DMS53 (cell line): ENCODE measurements at regions not wholly inside any gene's neighbourhood (a gene's known extent, or its start where the extent isn't known, plus 50 kb on each side); places are given as distances from the start of the nearest gene placed in this dataset.
A peak's percentile ranks its signal among the peaks of the same experiment; 100 is the strongest.

Experiments
- DNase-seq: peaks from one replicate; lab custom pipeline; 2025; lab: John Stamatoyannopoulos, UW

DNA sequence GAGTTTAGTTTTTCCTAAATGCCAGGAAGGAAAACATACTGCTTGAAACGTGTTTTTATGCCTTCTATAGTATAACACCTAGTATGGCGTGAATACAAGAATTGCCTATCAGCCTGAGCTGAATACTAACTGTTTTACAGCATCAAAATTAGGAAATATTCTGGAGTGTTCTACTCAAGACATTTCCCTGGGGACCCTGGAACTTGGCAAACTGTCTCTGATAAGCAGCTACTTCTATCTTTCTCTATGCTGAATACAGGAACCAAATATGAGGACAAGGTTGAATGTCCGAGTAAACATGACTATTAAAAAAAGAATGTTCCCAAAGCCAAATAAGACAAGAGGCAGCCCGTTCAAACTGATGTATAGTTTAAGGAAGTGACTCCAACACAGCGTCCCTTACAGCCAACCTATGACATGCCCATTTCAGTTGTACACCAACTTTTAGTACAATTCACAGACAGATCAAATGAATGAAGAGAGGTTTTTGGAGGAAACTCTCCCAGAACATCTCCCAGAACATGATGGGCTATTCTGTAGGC lies 951.3 kb upstream of the ACVR2A start:
- no peak for DNase-seq

- DNase-seq = no peak
These were observed 954.3 kb upstream of the ACVR2A start for GRCh38 chr2:146890491-146890890.

DNA sequence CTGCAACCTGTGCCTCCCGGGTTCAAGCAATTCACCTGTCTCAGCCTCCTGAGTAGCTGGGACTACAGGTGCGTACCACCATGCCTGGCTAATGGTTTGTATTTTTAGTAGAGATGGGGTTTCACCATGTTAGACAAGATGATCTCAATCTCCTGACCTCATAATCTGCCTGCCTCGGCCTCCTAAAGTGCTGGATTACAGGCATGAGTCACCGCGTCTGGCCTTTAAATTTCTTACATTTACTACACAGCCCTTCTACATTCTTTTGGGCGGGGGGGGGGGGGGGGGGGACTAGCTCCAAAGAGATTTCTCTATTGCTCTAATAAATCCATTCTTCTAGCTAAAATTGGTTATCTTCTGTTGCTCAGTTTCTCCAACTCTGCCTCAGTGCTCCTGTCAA lies 964.9 kb upstream of the ACVR2A start:
- DNase-seq = no peak

- DNase-seq = peak; percentile 1
These were observed 970.6 kb upstream of the ACVR2A start for GRCh38 chr2:146874260-146874658.

DNA sequence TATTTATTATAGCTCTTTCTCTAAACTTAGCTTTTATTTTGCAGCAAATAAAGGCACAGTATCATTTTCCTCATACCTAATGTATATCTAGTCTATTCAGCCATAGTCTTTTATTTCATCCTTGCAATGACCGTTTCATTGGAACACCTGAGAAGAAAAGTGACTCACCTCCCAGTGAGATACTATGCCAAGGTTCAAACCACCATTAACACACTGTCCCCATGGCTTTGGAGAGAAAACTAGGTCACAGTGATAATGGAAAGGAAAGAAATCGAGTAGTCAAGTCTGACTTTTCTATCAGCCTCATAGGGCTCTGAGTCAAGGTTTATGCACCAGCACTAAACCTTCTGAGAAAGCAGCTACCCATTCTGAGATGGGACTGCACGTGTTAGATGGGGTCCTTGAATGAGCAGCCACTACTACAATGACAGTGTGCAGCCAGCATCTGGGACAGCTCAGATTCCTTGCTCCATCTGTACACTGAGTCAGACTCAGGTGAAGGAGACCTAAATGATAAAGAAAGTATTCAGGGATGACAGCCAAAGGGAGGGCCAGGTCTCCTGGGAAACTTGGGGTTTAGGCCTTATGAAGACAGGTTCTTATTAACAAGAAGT lies 971.1 kb upstream of the ACVR2A start:
- no peak for DNase-seq

GRCh38 chr2:146873056-146873455 lies 971.8 kb upstream of the ACVR2A start:
- no peak for DNase-seq

GRCh38 chr2:146870691-146871090 lies 974.1 kb upstream of the ACVR2A start:
- DNase-seq = no peak

DNA sequence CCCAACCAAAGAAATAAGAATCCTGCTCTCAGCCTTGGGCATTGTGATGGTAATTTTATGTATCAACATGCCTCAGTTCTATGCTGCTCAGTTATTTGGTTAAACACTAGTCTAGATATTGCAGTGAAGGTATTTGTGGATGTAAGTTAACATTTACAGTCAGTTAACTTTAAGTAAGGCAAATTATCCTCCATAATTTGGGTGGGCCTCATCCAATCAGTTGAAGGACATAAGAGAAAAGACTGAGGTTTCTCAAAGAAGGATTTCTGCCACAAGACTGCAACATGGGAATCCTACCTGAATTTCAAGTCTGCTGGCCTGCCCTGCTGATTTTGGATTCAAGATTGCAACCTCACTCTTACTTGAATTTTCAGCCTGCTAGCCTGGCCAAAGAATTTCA lies 975.5 kb upstream of the ACVR2A start:
- no peak for DNase-seq

DNA sequence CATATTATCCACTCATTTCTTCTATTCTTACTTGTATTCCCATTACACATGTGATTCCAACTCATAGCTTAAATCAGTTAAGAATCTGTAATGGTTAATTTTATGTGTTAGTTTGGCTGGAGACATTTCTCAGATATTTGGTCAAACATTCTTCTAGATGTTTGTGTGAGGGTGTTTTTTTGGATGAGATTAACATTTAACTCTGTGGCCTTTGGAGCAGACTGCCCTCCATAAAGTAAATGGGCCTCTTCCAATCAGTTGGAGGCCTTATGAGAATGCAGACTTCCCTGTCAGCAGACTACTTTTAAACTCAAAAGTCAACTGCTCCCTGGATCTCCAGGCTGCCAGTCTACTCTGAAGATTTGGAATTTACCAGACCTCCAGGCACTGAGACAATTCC lies 976.8 kb upstream of the ACVR2A start:
- DNase-seq = no peak

GRCh38 chr2:146867477-146867986 lies 977.3 kb upstream of the ACVR2A start:
- DNase-seq = no peak

DNA sequence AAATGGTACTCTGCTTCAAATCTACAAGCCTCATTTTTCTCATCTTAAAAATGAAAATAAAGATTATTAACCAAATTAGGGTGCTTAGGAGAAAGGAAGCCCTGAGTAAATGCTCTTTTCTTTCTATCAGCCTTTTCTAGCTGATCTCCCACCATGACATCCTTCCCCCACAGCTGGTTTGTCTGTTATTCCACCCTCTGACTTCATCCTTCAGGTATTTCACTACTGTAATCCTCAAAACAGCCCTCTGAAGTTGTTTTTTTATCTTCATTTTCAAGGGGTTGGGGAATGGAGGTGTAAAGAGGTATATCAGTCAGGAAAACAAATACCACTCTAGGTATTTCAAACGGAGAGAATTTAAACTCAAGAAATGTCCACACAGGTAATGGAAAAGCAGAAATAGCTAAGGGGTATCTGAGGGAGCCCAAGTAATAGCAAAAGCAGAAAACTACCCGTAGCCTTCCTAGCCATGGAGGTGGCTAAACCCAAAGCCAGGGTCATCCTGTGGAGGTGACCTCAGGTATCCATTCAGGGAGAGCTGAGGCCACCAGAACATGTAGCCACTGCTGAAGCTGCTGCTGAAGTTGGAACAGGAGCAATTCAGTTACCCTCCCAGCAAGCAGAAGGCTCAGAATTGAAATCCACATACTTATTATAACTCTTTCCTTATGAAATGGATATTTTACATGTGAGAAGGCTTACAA lies 990.9 kb upstream of the ACVR2A start:
- DNase-seq = no peak

DNA sequence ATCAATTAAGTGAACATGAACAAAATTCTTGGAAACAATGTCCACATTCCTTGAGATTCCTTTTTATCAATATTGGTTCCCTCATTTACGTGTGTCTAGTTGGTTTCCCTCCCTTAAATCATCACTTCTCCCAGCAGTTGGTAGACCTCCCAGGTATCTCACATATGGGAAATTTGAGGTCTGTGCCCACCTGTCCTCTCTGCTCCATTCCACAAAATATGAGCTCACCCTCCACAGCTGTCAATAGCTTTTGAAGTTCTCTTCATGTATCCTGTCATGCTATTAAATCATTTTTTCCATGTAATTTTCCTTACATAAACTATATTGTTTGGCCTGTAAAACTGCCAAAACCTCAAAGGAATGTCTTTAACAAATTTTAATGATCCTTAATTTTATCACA lies 992.2 kb upstream of the ACVR2A start:
- DNase-seq = no peak

DNA sequence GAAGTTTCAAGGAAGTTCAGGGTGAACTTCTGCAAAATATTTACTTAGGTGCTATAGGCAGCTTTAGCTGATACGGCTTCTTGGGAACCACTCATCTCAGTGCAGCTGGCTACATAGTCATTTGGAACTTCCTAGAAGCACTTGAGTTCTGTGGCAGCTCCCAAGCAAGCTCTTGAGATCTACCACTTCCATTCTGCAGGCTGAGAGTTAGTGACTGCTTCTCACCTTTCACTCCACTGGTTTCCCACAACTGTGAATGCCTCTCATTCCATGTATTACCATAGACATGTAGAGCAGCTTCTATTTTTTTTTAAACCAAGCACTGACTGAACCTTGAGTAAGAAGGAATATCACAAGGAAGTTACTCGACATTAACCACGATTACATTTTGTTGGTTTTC lies 994.1 kb upstream of the ACVR2A start:
- peak; percentile 30 for DNase-seq

DNA sequence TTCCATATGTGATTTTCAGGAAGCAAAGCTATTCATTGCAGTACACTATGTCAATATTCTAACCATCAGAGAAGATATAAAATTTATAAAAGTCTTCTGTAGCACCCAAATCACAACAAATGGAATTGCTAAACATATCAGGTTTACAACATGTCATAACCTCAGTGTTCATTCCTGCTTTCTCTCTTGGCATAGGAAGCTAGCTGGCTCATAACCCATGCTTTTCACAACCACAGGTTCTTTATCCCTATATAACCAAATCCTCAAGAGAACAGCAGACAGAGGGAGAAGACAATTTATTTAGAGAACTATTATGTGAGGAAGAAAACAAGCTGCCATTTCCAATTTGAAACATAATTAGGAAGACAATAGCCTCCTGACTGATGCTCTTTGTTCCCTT lies 997.0 kb upstream of the ACVR2A start:
- DNase-seq = no peak

GRCh38 chr2:146844226-146844990 lies 1000.4 kb upstream of the ACVR2A start:
- no peak for DNase-seq

DNA sequence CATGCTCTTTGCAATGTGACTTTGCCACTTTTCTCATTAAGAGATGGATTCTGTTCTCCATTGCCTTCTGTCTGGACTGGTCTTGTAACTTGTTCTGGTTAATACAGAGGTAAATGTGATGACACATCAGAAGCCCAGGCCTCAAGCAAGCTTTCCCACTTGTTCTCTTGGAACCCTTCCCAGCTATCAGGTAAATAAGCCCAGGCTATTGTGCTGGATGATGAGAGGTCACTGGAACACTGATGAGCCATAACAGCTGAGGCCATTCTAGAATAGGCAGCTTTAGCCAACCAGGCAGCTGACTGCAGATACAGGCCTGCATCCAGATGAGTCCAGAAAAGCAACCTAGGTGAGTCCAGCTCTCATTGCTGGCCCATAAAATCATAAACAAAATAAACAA lies 1007.0 kb upstream of the ACVR2A start:
- DNase-seq = peak; percentile 81

GRCh38 chr2:146826388-146826787 lies 1018.4 kb upstream of the ACVR2A start:
- DNase-seq = no peak

GRCh38 chr2:146821836-146822316 lies 1023.0 kb upstream of the ACVR2A start:
- no peak for DNase-seq

DNA sequence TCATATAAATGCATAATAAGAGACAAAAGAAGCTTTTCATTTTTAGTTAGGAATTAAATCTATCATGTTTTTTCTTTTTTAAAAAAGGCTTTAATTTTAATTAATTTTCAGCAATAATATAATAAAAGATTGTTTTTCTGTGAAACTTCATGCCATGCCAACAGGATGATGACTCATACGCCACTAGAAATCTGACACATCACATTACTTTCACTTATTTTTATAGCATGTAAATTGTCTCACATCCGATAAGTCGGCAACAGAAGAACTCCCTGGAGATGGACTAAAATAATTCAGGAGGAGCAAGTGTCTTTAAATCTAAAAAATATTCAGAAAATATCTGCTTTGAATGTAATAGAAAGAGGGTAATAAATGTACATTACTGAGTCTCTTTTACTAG lies 1024.2 kb upstream of the ACVR2A start:
- peak; percentile 22 for DNase-seq

DNA sequence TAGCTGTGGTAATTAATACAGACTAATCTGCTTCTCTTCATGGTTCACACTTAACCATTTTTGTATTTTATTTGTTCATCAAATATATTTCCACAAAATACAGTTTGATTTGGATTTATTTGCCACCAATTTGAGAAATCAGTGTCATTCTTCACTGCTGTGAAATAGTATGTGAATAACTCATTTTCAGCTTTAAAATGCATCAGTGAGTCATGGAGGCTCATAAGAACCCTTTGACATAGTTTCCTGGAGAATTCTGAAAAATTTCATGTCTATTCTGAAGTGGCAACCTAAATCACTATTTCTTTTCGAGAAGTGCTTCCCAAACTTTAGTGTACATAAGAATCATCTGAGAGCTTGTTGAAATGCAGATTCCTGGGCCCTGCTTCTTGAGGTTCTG lies 1026.7 kb upstream of the ACVR2A start:
- no peak for DNase-seq

- no peak for DNase-seq
These were observed 1027.2 kb upstream of the ACVR2A start for GRCh38 chr2:146817613-146818012.

GRCh38 chr2:146814971-146815370 lies 1029.9 kb upstream of the ACVR2A start:
- DNase-seq = no peak
